K562 (cell line): ENCODE measurements at regions not wholly inside any gene's neighbourhood (a gene's known extent, or its start where the extent isn't known, plus 50 kb on each side); places are given as distances from the start of the nearest gene placed in this dataset.

ENCODE experiments used
- ATAC-seq: fragments of 200-7000 bp; cut with Tn5 transposase; 3 replicates; pipeline ENCODE4 v1.9.1; 2020; ENCODE audit warnings: moderate library complexity
- BruUV-seq: library from RNA; stranded (reverse); fragments of 400-500 nt; replicated peaks from 2 replicates; lab custom pipeline; 2021; lab: Mats Ljungman, UMichigan
- CTCF ChIA-PET: fragments of 300-600 bp; formaldehyde crosslinking; extraction: SDS; loops from one replicate; lab custom pipeline; 2021; ENCODE audit warnings: low intra/inter-chr PET ratio; lab: Yijun Ruan, JAX
- POLR2A ChIA-PET: fragments of 300-600, 350-650 bp; sonication (Branson Sonifier 250); formaldehyde crosslinking; extraction: SDS; loops from one replicate; lab custom pipeline; 2021; ENCODE audit warnings: antibody characterized with exemption, inconsistent platforms; lab: Yijun Ruan, JAX
- DNase-seq, 4 experiments: peaks; one replicate each; pipeline versions ENCODE4 v3.0.0 to v3.0.0-alpha.2; 2011 to 2018; ENCODE audit warnings: low spot score in 3 of 4, mixed read lengths in 3 of 4; ENCODE audit errors: extremely low read depth in 1 of 4
- FAIRE-seq: peaks from 2 replicates; lab custom pipeline; 2011; peaks lifted over from hg19 to GRCh38; lab: Jason Lieb, UNC
- H2AFZ ChIP-seq: 2 replicates; pipeline ENCODE4 v1.6.0; 2011; ENCODE audit warnings: low read depth, low read length, control low read depth, inconsistent platforms
- H3K27ac ChIP-seq: fragments of 200-600 bp; 3 replicates; pipeline ENCODE4 v1.8.0; 2011; ENCODE audit warnings: low read depth, mild to moderate bottlenecking, control low read depth, inconsistent platforms, low read length, moderate library complexity, mixed read lengths; ENCODE audit errors: extremely low read depth
- H3K27me3 ChIP-seq, 2 experiments: fragments of 300-600 bp in 1 of 2; 2 replicates in 1 of 2; 3 replicates in 1 of 2; pipeline versions ENCODE4 v1.6.0 to v1.8.0; 2011; ENCODE audit warnings: inconsistent platforms in 2 of 2, low read length in 2 of 2, mild to moderate bottlenecking in 1 of 2, mixed read lengths in 1 of 2, moderate library complexity in 1 of 2; ENCODE audit not compliant: control insufficient read depth in 2 of 2, insufficient read depth in 2 of 2
- H3K36me3 ChIP-seq: fragments of 300-600 bp; 3 replicates; pipeline ENCODE4 v1.8.0; 2011; ENCODE audit warnings: mild to moderate bottlenecking, low read length, inconsistent platforms; ENCODE audit not compliant: control insufficient read depth, insufficient read depth
- H3K4me1 ChIP-seq, 2 experiments: fragments of 200-600 bp in 1 of 2; replicated peaks in 1 of 2; 2 replicates in 1 of 2; 3 replicates in 1 of 2; pipeline versions ENCODE4 v1.5.1 to v1.8.0; 2011; ENCODE audit warnings: inconsistent platforms in 2 of 2, low read length in 2 of 2, mild to moderate bottlenecking in 1 of 2, mixed read lengths in 1 of 2, moderate library complexity in 1 of 2; ENCODE audit not compliant: control insufficient read depth in 2 of 2, insufficient read depth in 2 of 2
- H3K4me2 ChIP-seq: 2 replicates; pipeline ENCODE4 v1.6.1; 2011; ENCODE audit warnings: low read length, control low read depth, inconsistent platforms, mixed read lengths; ENCODE audit not compliant: insufficient read depth
- H3K4me3 ChIP-seq: fragments of 200-600 bp; sonication (generic), shearing (Covaris generic); 2 replicates; pipeline ENCODE4 v1.5.1; 2016; ENCODE audit warnings: control low read depth, inconsistent platforms
- H3K79me2 ChIP-seq: fragments of 200-600 bp; 3 replicates; pipeline ENCODE4 v1.8.0; 2011; ENCODE audit warnings: low read length, inconsistent platforms; ENCODE audit not compliant: control insufficient read depth, insufficient read depth
- H3K9ac ChIP-seq, 2 experiments: 2 replicates each; pipeline versions ENCODE4 v1.6.0 to v1.6.1; 2011; ENCODE audit warnings: low read depth in 2 of 2, low read length in 2 of 2, control low read depth in 1 of 2, inconsistent platforms in 1 of 2, mild to moderate bottlenecking in 1 of 2, mixed read lengths in 1 of 2; ENCODE audit not compliant: insufficient read depth in 1 of 2
- H3K9me1 ChIP-seq: one replicate; pipeline ENCODE4 v1.6.0; 2011; ENCODE audit warnings: inconsistent platforms, mild to moderate bottlenecking, low read length, moderate library complexity; ENCODE audit not compliant: control insufficient read depth, insufficient read depth
- H3K9me3 ChIP-seq: replicated peaks from 2 replicates; pipeline ENCODE4 v1.5.1; 2011; ENCODE audit warnings: low read depth, low read length, inconsistent platforms; ENCODE audit not compliant: control insufficient read depth, insufficient read depth
- H4K20me1 ChIP-seq: replicated peaks from 2 replicates; pipeline ENCODE4 v1.6.1; 2011; ENCODE audit warnings: low read length, inconsistent platforms, mixed read lengths; ENCODE audit not compliant: control insufficient read depth, insufficient read depth
- ATF6 ChIP-seq: sonication (generic); formaldehyde crosslinking; IDR thresholded peaks from 2 replicates; pipeline ENCODE4 v1.4.0; 2020; ENCODE audit warnings: mild to moderate bottlenecking, missing genetic modification reagents
- CEBPB ChIP-seq: fragments of 450-650 bp; IDR thresholded peaks from 2 replicates; pipeline ENCODE4 v1.6.1; 2016; ENCODE audit warnings: missing genetic modification characterization, missing compliant biosample characterization
- CEBPG ChIP-seq, 3 experiments: fragments of 200-800 bp in 1 of 3; sonication (Bioruptor generic) in 1 of 3; sonication (generic) in 1 of 3; formaldehyde crosslinking in 1 of 3; IDR thresholded peaks in 2 of 3; conservative IDR thresholded peaks in 1 of 3; 2 replicates each; pipeline versions ENCODE4 v1.6.1 to v1.8.0; 2016 to 2022; ENCODE audit warnings: missing compliant biosample characterization in 2 of 3, missing genetic modification characterization in 2 of 3, mild to moderate bottlenecking in 1 of 3, missing genetic modification reagents in 1 of 3
- ETS2 ChIP-seq: IDR thresholded peaks from 2 replicates; pipeline ENCODE4 v1.6.1; 2016; ENCODE audit warnings: borderline replicate concordance, missing genetic modification characterization, mild to moderate bottlenecking, moderate library complexity, missing compliant biosample characterization; ENCODE audit not compliant: poor library complexity, severe bottlenecking
- HDGF ChIP-seq: fragments of 450-650 bp; IDR thresholded peaks from 2 replicates; pipeline ENCODE4 v1.6.1; 2016
- KLF1 ChIP-seq: fragments of 450-650 bp; IDR thresholded peaks from 2 replicates; pipeline ENCODE4 v1.6.1; 2016; ENCODE audit warnings: missing genetic modification characterization, missing compliant biosample characterization
- L3MBTL2 ChIP-seq: fragments of 450-650 bp; IDR thresholded peaks from 2 replicates; pipeline ENCODE4 v1.6.1; 2016; ENCODE audit warnings: mild to moderate bottlenecking, moderate library complexity
- RFX7 ChIP-seq: fragments of 250-450 bp; sonication (Bioruptor Pico); IDR thresholded peaks from 2 replicates; pipeline ENCODE4 v1.5.1; 2021; ENCODE audit warnings: mild to moderate bottlenecking
- SUPT5H ChIP-seq: fragments of 450-650 bp; IDR thresholded peaks from 2 replicates; pipeline ENCODE4 v1.6.1; 2016
- U2AF2 ChIP-seq: fragments of 200-400 bp; formaldehyde crosslinking; optimal IDR thresholded peaks from 2 replicates; pipeline ENCODE3; 2017; ENCODE audit warnings: low read depth, mild to moderate bottlenecking, low read length
- ZNF133 ChIP-seq: fragments of 250-450 bp; sonication (Bioruptor Pico); IDR thresholded peaks from 2 replicates; pipeline ENCODE4 v1.4.0; 2020; ENCODE audit warnings: mild to moderate bottlenecking
- ZNF41 ChIP-seq: fragments of 250-450 bp; sonication (Bioruptor Pico); conservative IDR thresholded peaks from 2 replicates; pipeline ENCODE4 v1.4.0; 2020; ENCODE audit warnings: mild to moderate bottlenecking
- ZNF644 ChIP-seq: fragments of 200-800 bp; sonication (Bioruptor generic); IDR thresholded peaks from 2 replicates; pipeline ENCODE4 v1.6.1; 2016; ENCODE audit warnings: low read depth, missing genetic modification characterization, missing compliant biosample characterization
- WGBS: fragments of 100-300 bp; shearing (Covaris generic); methylation state at CpG from one replicate; pipeline ENCODE4 v1.1.6; 2016; ENCODE audit warnings: low coverage, mixed read lengths; ENCODE audit not compliant: insufficient coverage; ENCODE audit errors: missing lambda C conversion rate; 5-methylcytosine and 5-hydroxymethylcytosine counted together
- in situ Hi-C: fragments of 300-500 bp; cut with MboI; formaldehyde crosslinking; loops from 4 replicates; pipeline ENCODE4 v1.15.0; 2018; ENCODE audit warnings: inconsistent platforms, mixed read lengths
- intact Hi-C: fragments of 100-400 bp; cut with micrococcal nuclease; formaldehyde crosslinking; loops from 2 replicates; pipeline ENCODE4 v1.14.2; 2022
- TF ChIP-seq, protein P1 (sequence below): IDR thresholded peaks from 2 replicates; pipeline ENCODE4 v1.6.1; 2011; ENCODE audit not compliant: insufficient read length; ENCODE audit errors: extremely low read depth

GRCh38 chr1:177884479-177885021 lies 85.3 kb downstream of the SEC16B start:
- Histone ChIP-seq H3K27ac (no peak overlapping the region), H2AFZ (no peak overlapping the region), H3K4me3 (no peak overlapping the region), H3K4me2 (no peak overlapping the region), H4K20me1 (no peaks in the 10 kb centered on the region), H3K9ac (no peak overlapping the region), H3K9me1 (no peaks in the 10 kb centered on the region), H3K4me1 (no peaks in the 10 kb centered on the region), H3K27me3 (no peaks in the 10 kb centered on the region), H3K9me3 (no peaks in the 10 kb centered on the region; the same call in 1 of the 2 replicates), H3K79me2 (no peaks in the 10 kb centered on the region), H3K36me3 (no peaks in the 10 kb centered on the region)
- POLR2A ChIA-PET, result no interaction called here
- BruUV-seq, result no TSS peak
- TF ChIP-seq CEBPB (no peak), CEBPG (CRISPR knock-in tag; IDR thresholded peaks at IDR 0.05) (no peak), CEBPG (tag; conservative IDR thresholded peaks at IDR 0.05 in 1 of 2, IDR thresholded peaks at IDR 0.05 in 1 of 2) (peak in 1 of 2 experiments; percentile 50; a peak in 1 of 4 replicates), RFX7 (CRISPR knock-in tag) (no peak), L3MBTL2 (no peak), KLF1 (no peak), SUPT5H (no peak)
- FAIRE-seq, result no peak
- CTCF ChIA-PET, result no interaction called here
- intact Hi-C loops (no loop called here), in situ Hi-C loops (no loop called here)
- DNase-seq, result no peak
- ATAC-seq, result no peak

DNA sequence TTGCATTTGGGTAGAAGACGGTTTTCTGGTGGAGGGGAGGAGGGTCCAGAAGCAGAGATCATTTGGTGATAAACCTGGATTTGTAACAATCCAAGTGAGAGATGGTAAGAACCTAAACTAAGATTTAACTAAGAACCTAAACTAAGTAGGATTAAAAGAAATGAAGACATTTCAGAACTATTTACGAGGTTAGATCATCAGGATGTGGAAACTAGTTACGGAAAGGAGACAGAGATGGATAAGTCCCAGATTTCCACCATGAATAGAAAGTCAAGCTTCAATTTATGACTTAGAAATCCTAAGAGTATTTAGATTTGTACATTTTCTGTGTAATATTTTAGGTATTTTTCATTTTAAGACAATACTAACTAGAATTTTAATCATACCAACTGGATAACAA lies 86.3 kb downstream of the SEC16B start:
- in situ Hi-C loops, result no loop called here
- Histone ChIP-seq H3K4me1 (no peaks in the 10 kb centered on the region), H3K36me3 (no peaks in the 10 kb centered on the region), H3K27ac (no peak overlapping the region), H3K9me3 (no peaks in the 10 kb centered on the region; the same call in 1 of the 2 replicates), H4K20me1 (no peaks in the 10 kb centered on the region), H3K27me3 (no peaks in the 10 kb centered on the region), H2AFZ (no peak overlapping the region), H3K4me3 (no peak overlapping the region), H3K79me2 (no peaks in the 10 kb centered on the region), H3K9ac (no peak overlapping the region), H3K9me1 (no peaks in the 10 kb centered on the region), H3K4me2 (no peak overlapping the region)
- WGBS, result 4% methylated on average over 3 of the region's 3 CpGs
- TF ChIP-seq ZNF133 (CRISPR knock-in tag), result no peak
- no peak for TF ChIP-seq HDGF
- TF ChIP-seq ZNF644 (tag), result no peak
- TF ChIP-seq ZNF41 (CRISPR knock-in tag), result no peak
- no peak for TF ChIP-seq ETS2 (tag)
- TF ChIP-seq, protein P1, sequence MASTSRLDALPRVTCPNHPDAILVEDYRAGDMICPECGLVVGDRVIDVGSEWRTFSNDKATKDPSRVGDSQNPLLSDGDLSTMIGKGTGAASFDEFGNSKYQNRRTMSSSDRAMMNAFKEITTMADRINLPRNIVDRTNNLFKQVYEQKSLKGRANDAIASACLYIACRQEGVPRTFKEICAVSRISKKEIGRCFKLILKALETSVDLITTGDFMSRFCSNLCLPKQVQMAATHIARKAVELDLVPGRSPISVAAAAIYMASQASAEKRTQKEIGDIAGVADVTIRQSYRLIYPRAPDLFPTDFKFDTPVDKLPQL, result no peak
- no peak for TF ChIP-seq ATF6
- TF ChIP-seq U2AF2, result no peak
- no TSS peak for BruUV-seq
- FAIRE-seq, result no peak
- no peak for ATAC-seq
- intact Hi-C loops, result no loop called here
- DNase-seq, result no peak
- POLR2A ChIA-PET, result no interaction called here
- CTCF ChIA-PET, result no interaction called here
